CD4-positive, alpha-beta T cell treated with Interleukin-15 for 1 hour (primary cell): ENCODE measurements at regions not wholly inside any gene's neighbourhood (a gene's known extent, or its start where the extent isn't known, plus 50 kb on each side); places are given as distances from the start of the nearest gene placed in this dataset.
"Not testable (repeated sequence)": the region's sequence is repeated elsewhere in the genome, so short reads cannot be mapped to it uniquely, and the experiment has no call there.

Experiments
- DNase-seq: peaks from one replicate; pipeline ENCODE4 v3.0.0-alpha.2; 2020

- DNase-seq: no peak
These were observed 272.1 kb upstream of the ALCAM start for GRCh38 chr3:105094588-105094987.

GRCh38 chr3:105096071-105096470 lies 270.6 kb upstream of the ALCAM start:
- DNase-seq: no peak

- DNase-seq: no peak
These were observed 265.1 kb upstream of the ALCAM start for GRCh38 chr3:105101603-105102002.

- no peak for DNase-seq
These were observed 263.6 kb upstream of the ALCAM start for GRCh38 chr3:105103139-105103538.

GRCh38 chr3:105108823-105109222 lies 257.9 kb upstream of the ALCAM start:
- no peak for DNase-seq

GRCh38 chr3:105118905-105119304 lies 247.8 kb upstream of the ALCAM start:
- no peak for DNase-seq

GRCh38 chr3:105119801-105120340 lies 246.8 kb upstream of the ALCAM start:
- no peak for DNase-seq

GRCh38 chr3:105130911-105131310 lies 235.8 kb upstream of the ALCAM start:
- no peak for DNase-seq

GRCh38 chr3:105137911-105138310 lies 228.8 kb upstream of the ALCAM start:
- DNase-seq: no peak

GRCh38 chr3:105139881-105140560 lies 226.7 kb upstream of the ALCAM start:
- no peak for DNase-seq

GRCh38 chr3:105140899-105141367 lies 225.8 kb upstream of the ALCAM start:
- no peak for DNase-seq

GRCh38 chr3:105144837-105145236 lies 221.9 kb upstream of the ALCAM start:
- DNase-seq: no peak

- no peak for DNase-seq
These were observed 221.2 kb upstream of the ALCAM start for GRCh38 chr3:105145511-105145910.

GRCh38 chr3:105149197-105149596 lies 217.5 kb upstream of the ALCAM start:
- not testable (repeated sequence) for DNase-seq

- no peak for DNase-seq
These were observed 213.7 kb upstream of the ALCAM start for GRCh38 chr3:105152987-105153386.

- DNase-seq: no peak
These were observed 212.0 kb upstream of the ALCAM start for GRCh38 chr3:105154692-105155091.

- DNase-seq: no peak
These were observed 209.5 kb upstream of the ALCAM start for GRCh38 chr3:105157067-105157765.

GRCh38 chr3:105157766-105158085 lies 209.0 kb upstream of the ALCAM start:
- DNase-seq: no peak

- no peak for DNase-seq
These were observed 208.4 kb upstream of the ALCAM start for GRCh38 chr3:105158286-105158685.

GRCh38 chr3:105162448-105162847 lies 204.3 kb upstream of the ALCAM start:
- no peak for DNase-seq

- DNase-seq: no peak
These were observed 199.8 kb upstream of the ALCAM start for GRCh38 chr3:105166893-105167292.

- DNase-seq: no peak
These were observed 196.3 kb upstream of the ALCAM start for GRCh38 chr3:105170423-105170822.

- DNase-seq: no peak
These were observed 192.6 kb upstream of the ALCAM start for GRCh38 chr3:105174017-105174615.

- no peak for DNase-seq
These were observed 189.1 kb upstream of the ALCAM start for GRCh38 chr3:105177576-105177975.
